Astrocyte (in vitro differentiated cells and primary cell): ENCODE measurements at regions not wholly inside any gene's neighbourhood (a gene's known extent, or its start where the extent isn't known, plus 50 kb on each side); places are given as distances from the start of the nearest gene placed in this dataset.

Experiments
- DNase-seq: peaks from one replicate; pipeline ENCODE4 v3.0.0-alpha.2; 2010; ENCODE audit warnings: low read depth
- FAIRE-seq: peaks from 2 replicates; lab custom pipeline; 2011; peaks lifted over from hg19 to GRCh38; lab: Jason Lieb, UNC
- H2AFZ ChIP-seq: 2 replicates; pipeline ENCODE4 v1.6.0; 2012; ENCODE audit warnings: low read depth, low read length, inconsistent platforms
- H3K27ac ChIP-seq: 2 replicates; pipeline ENCODE4 v1.5.1; 2011; ENCODE audit warnings: low read depth, low read length, inconsistent platforms
- H3K27me3 ChIP-seq: 2 replicates; pipeline ENCODE4 v1.6.0; 2011; ENCODE audit warnings: low read length, inconsistent platforms; ENCODE audit not compliant: insufficient read depth
- H3K36me3 ChIP-seq: 2 replicates; pipeline ENCODE4 v1.5.1; 2011; ENCODE audit warnings: low read length, inconsistent platforms; ENCODE audit not compliant: insufficient read depth
- H3K4me1 ChIP-seq: 2 replicates; pipeline ENCODE4 v1.5.1; 2011; ENCODE audit warnings: low read length, inconsistent platforms; ENCODE audit not compliant: insufficient read depth
- H3K4me2 ChIP-seq: 2 replicates; pipeline ENCODE4 v1.6.0; 2012; ENCODE audit warnings: low read length, inconsistent platforms
- H3K4me3 ChIP-seq: 2 replicates; pipeline ENCODE4 v1.5.1; 2011; ENCODE audit warnings: low read depth, mild to moderate bottlenecking, low read length, inconsistent platforms; ENCODE audit not compliant: insufficient read depth
- H3K79me2 ChIP-seq: 2 replicates; pipeline ENCODE4 v1.6.0; 2012; ENCODE audit warnings: mild to moderate bottlenecking, low read length, inconsistent platforms; ENCODE audit not compliant: insufficient read depth
- H3K9ac ChIP-seq: 2 replicates; pipeline ENCODE4 v1.6.0; 2012; ENCODE audit warnings: mild to moderate bottlenecking, low read length, inconsistent platforms
- H3K9me3 ChIP-seq: 2 replicates; pipeline ENCODE4 v1.5.1; 2012; ENCODE audit warnings: low read depth, mild to moderate bottlenecking, low read length, inconsistent platforms; ENCODE audit not compliant: insufficient read depth
- H4K20me1 ChIP-seq: 2 replicates; pipeline ENCODE4 v1.6.0; 2012; ENCODE audit warnings: low read length, inconsistent platforms; ENCODE audit not compliant: insufficient read depth
- H3K27ac Mint-ChIP-seq: one replicate; pipeline ENCODE4 v1.8.0; 2021; ENCODE audit warnings: mild to moderate bottlenecking, mixed read lengths; ENCODE audit not compliant: unreplicated experiment
- H3K27me3 Mint-ChIP-seq: one replicate; pipeline ENCODE4 v1.8.0; 2021; ENCODE audit warnings: low read depth, mixed read lengths; ENCODE audit not compliant: unreplicated experiment
- H3K36me3 Mint-ChIP-seq: one replicate; pipeline ENCODE4 v1.8.0; 2021; ENCODE audit warnings: low read depth, mixed read lengths; ENCODE audit not compliant: unreplicated experiment
- H3K4me1 Mint-ChIP-seq: one replicate; pipeline ENCODE4 v1.8.0; 2021; ENCODE audit warnings: low read depth, mixed read lengths; ENCODE audit not compliant: unreplicated experiment
- H3K4me3 Mint-ChIP-seq: one replicate; pipeline ENCODE4 v1.8.0; 2021; ENCODE audit warnings: mild to moderate bottlenecking, moderate library complexity, mixed read lengths; ENCODE audit not compliant: unreplicated experiment
- H3K9me3 Mint-ChIP-seq: one replicate; pipeline ENCODE4 v1.8.0; 2021; ENCODE audit warnings: mild to moderate bottlenecking, mixed read lengths; ENCODE audit not compliant: unreplicated experiment
- CTCF ChIP-seq: IDR thresholded peaks from 2 replicates; pipeline ENCODE4 v1.5.1; 2011; ENCODE audit warnings: low read depth, mild to moderate bottlenecking, inconsistent platforms, low read length, moderate library complexity; ENCODE audit not compliant: insufficient read depth
- EZH2 ChIP-seq: IDR thresholded peaks from 2 replicates; pipeline ENCODE4 v1.6.1; 2012; ENCODE audit warnings: mild to moderate bottlenecking, low read length, inconsistent platforms; ENCODE audit not compliant: insufficient read depth

GRCh38 chr1:37151789-37152188 is 117.5 kb upstream of the GRIK3 start:
- no peak for FAIRE-seq

GRCh38 chr1:37152491-37152890 is 118.2 kb upstream of the GRIK3 start:
- Mint-ChIP-seq H3K4me3 (no peak overlapping the region), H3K27me3 (peaks cover 53% of the 10 kb centered on the region), H3K9me3 (peaks cover 3% of the 10 kb centered on the region), H3K4me1 (peaks cover 2% of the 10 kb centered on the region), H3K27ac (no peak overlapping the region), H3K36me3 (no peaks in the 10 kb centered on the region)
- Histone ChIP-seq H3K4me3 (no peak overlapping the region), H3K9ac (no peak overlapping the region), H3K79me2 (no peaks in the 10 kb centered on the region), H3K27ac (no peak overlapping the region), H2AFZ (no peak overlapping the region), H3K9me3 (no peaks in the 10 kb centered on the region), H3K36me3 (no peaks in the 10 kb centered on the region), H4K20me1 (no peaks in the 10 kb centered on the region), H3K4me1 (no peaks in the 10 kb centered on the region), H3K4me2 (no peak overlapping the region), H3K27me3 (no peaks in the 10 kb centered on the region)
- TF ChIP-seq CTCF (no peak), EZH2 (no peak)
- no peak for FAIRE-seq
- DNase-seq: no peak

More at GRCh38 chr1:37151789-37152188, 117.5 kb upstream of the GRIK3 start:
- no peak for DNase-seq
- Histone ChIP-seq H3K79me2 (no peaks in the 10 kb centered on the region), H3K4me3 (no peak overlapping the region), H2AFZ (no peak overlapping the region), H3K27me3 (no peaks in the 10 kb centered on the region), H3K9me3 (no peaks in the 10 kb centered on the region), H3K27ac (no peak overlapping the region), H4K20me1 (no peaks in the 10 kb centered on the region), H3K4me2 (no peak overlapping the region), H3K4me1 (no peaks in the 10 kb centered on the region), H3K9ac (no peak overlapping the region), H3K36me3 (no peaks in the 10 kb centered on the region)
- Mint-ChIP-seq H3K27me3 (peaks cover 58% of the 10 kb centered on the region), H3K27ac (no peak overlapping the region), H3K9me3 (peaks cover 3% of the 10 kb centered on the region), H3K4me1 (peaks cover 2% of the 10 kb centered on the region), H3K36me3 (no peaks in the 10 kb centered on the region), H3K4me3 (no peak overlapping the region)
- no peak for TF ChIP-seq CTCF
- TF ChIP-seq EZH2: no peak

GRCh38 chr1:37153116-37154100 is 119.1 kb upstream of the GRIK3 start:
- H3K79me2 ChIP-seq: no peaks in the 10 kb centered on the region
- FAIRE-seq (no peak), DNase-seq (no peak)
- Mint-ChIP-seq H3K27me3 (peaks cover 53% of the 10 kb centered on the region), H3K4me1 (peaks cover 2% of the 10 kb centered on the region), H3K4me3 (no peak overlapping the region), H3K27ac (no peak overlapping the region), H3K9me3 (peaks cover 3% of the 10 kb centered on the region), H3K36me3 (no peaks in the 10 kb centered on the region)
- no peaks in the 10 kb centered on the region for H3K36me3 ChIP-seq
- H3K4me3 ChIP-seq: no peak overlapping the region
- H4K20me1 ChIP-seq: no peaks in the 10 kb centered on the region
- H2AFZ ChIP-seq: no peak overlapping the region
- H3K27ac ChIP-seq: no peak overlapping the region
- H3K9me3 ChIP-seq: no peaks in the 10 kb centered on the region
- TF ChIP-seq CTCF (no peak), EZH2 (no peak)
- H3K4me1 ChIP-seq: no peaks in the 10 kb centered on the region
- no peak overlapping the region for H3K4me2 ChIP-seq
- no peak overlapping the region for H3K9ac ChIP-seq
- no peaks in the 10 kb centered on the region for H3K27me3 ChIP-seq
